Calu3 (cell line): ENCODE measurements at regions not wholly inside any gene's neighbourhood (a gene's known extent, or its start where the extent isn't known, plus 50 kb on each side); places are given as distances from the start of the nearest gene placed in this dataset.
A peak's percentile ranks its signal among the peaks of the same experiment; 100 is the strongest.

ENCODE experiments used
- BruUV-seq: library from RNA; stranded (reverse); fragments of 400-500 nt; replicated peaks from 2 replicates; lab custom pipeline; 2021; lab: Mats Ljungman, UMichigan
- CTCF ChIA-PET: fragments of 300-600 bp; sonication (Branson Sonifier 250); formaldehyde crosslinking; loops from one replicate; lab custom pipeline; 2022; ENCODE audit warnings: antibody characterized with exemption; lab: Charles Lee
- DNase-seq: peaks from one replicate; pipeline ENCODE4 v3.0.0; 2022
- H3K27ac Mint-ChIP-seq: one replicate; pipeline ENCODE4 v1.8.0; 2022; ENCODE audit warnings: mixed read lengths; ENCODE audit not compliant: unreplicated experiment
- H3K27me3 Mint-ChIP-seq: one replicate; pipeline ENCODE4 v1.8.0; 2022; ENCODE audit warnings: mixed read lengths; ENCODE audit not compliant: unreplicated experiment
- H3K36me3 Mint-ChIP-seq: one replicate; pipeline ENCODE4 v1.8.0; 2022; ENCODE audit warnings: mild to moderate bottlenecking, moderate library complexity, mixed read lengths; ENCODE audit not compliant: insufficient read depth, unreplicated experiment
- H3K4me1 Mint-ChIP-seq: one replicate; pipeline ENCODE4 v1.8.0; 2022; ENCODE audit warnings: mild to moderate bottlenecking, low read depth, mixed read lengths; ENCODE audit not compliant: unreplicated experiment
- H3K4me3 Mint-ChIP-seq: one replicate; pipeline ENCODE4 v1.8.0; 2022; ENCODE audit warnings: mild to moderate bottlenecking, low read depth, moderate library complexity, mixed read lengths; ENCODE audit not compliant: unreplicated experiment
- H3K9me3 Mint-ChIP-seq: one replicate; pipeline ENCODE4 v1.8.0; 2022; ENCODE audit warnings: low read depth, mixed read lengths; ENCODE audit not compliant: unreplicated experiment
- intact Hi-C: fragments of 100-400 bp; cut with micrococcal nuclease; formaldehyde crosslinking; loops from one replicate; pipeline ENCODE4 v1.10.0; 2022; ENCODE audit not compliant: unreplicated experiment
- TF ChIP-seq, protein P1 (sequence below): fragments of 200-600 bp; IDR thresholded peaks from one replicate; pipeline ENCODE4 v1.8.0; 2022; ENCODE audit warnings: antibody characterized with exemption; ENCODE audit not compliant: unreplicated experiment

DNA sequence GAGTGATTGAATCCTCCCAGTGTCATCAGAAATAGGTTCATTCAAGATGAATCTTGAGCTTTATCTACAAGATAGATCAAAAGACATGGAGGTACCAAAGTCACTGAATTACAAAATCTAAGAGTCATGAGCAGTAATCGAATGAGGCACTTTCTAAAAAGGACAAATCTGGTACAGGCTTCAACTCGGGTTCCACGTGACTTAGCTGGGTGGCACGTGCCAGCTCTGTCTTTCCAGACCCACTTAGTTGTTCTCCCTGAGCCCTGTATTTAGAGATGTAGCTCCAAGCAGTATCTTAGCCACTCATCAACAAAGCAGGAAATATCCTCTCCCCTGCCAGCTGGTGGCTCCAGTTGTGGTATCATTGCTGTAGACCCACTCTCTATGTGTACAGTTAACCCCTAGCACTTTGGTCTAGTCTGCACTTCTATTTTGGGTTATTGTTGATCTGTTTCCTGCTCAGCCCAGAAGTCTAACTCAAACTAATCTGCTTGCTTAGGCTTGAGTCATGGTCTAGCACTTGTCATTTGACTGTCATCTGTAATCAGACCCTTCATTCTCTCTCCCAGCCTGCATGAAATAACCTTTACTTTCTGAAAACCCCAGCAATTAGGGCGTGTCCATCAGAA, 528.7 kb downstream of the ETS1 start:
- intact Hi-C loops = no loop called here
- Mint-ChIP-seq H3K4me1 (peaks cover 22% of the 10 kb centered on the region), H3K27me3 (no peaks in the 10 kb centered on the region), H3K9me3 (peaks cover 3% of the 10 kb centered on the region), H3K36me3 (no peaks in the 10 kb centered on the region), H3K27ac (no peak overlapping the region), H3K4me3 (no peak overlapping the region)
- TF ChIP-seq, protein P1, sequence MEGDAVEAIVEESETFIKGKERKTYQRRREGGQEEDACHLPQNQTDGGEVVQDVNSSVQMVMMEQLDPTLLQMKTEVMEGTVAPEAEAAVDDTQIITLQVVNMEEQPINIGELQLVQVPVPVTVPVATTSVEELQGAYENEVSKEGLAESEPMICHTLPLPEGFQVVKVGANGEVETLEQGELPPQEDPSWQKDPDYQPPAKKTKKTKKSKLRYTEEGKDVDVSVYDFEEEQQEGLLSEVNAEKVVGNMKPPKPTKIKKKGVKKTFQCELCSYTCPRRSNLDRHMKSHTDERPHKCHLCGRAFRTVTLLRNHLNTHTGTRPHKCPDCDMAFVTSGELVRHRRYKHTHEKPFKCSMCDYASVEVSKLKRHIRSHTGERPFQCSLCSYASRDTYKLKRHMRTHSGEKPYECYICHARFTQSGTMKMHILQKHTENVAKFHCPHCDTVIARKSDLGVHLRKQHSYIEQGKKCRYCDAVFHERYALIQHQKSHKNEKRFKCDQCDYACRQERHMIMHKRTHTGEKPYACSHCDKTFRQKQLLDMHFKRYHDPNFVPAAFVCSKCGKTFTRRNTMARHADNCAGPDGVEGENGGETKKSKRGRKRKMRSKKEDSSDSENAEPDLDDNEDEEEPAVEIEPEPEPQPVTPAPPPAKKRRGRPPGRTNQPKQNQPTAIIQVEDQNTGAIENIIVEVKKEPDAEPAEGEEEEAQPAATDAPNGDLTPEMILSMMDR = no peak
- no peak for DNase-seq
- CTCF ChIA-PET = no interaction called here
- no TSS peak for BruUV-seq

DNA sequence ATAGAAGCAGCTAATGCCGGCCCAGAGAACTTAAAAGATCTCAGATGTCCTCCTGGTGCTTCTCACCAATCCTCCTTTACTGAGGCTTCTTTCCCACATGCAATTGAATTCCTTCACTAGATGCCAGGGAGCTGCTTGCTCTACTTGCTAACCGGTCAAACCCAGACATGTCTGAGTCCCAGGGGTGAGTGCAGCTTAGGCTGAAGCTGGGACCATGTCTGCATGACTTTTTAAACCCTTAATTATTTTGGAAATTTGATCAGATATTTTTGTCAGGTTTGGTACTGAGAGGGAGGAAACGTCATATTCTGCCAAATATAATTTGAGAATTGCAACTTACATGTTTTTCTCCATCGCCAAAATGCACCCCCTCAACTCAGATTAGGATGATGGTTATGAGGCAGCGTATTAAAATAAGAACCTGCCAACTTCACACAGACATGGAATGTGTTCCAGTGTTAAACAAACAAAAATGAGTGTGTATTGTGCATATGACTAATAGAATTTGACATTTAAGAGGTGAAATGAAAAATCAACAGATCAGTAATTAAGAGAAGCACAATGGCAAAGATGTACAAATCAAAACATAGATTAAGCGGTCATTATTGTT, 529.5 kb downstream of the ETS1 start:
- DNase-seq = no peak
- Mint-ChIP-seq H3K27me3 (no peaks in the 10 kb centered on the region), H3K4me1 (peaks cover 30% of the 10 kb centered on the region), H3K9me3 (no peaks in the 10 kb centered on the region), H3K36me3 (peaks cover 6% of the 10 kb centered on the region), H3K27ac (no peak overlapping the region), H3K4me3 (no peak overlapping the region)
- CTCF ChIA-PET = no interaction called here
- no TSS peak for BruUV-seq
- intact Hi-C loops = no loop called here
- TF ChIP-seq, protein P1 = no peak

DNA sequence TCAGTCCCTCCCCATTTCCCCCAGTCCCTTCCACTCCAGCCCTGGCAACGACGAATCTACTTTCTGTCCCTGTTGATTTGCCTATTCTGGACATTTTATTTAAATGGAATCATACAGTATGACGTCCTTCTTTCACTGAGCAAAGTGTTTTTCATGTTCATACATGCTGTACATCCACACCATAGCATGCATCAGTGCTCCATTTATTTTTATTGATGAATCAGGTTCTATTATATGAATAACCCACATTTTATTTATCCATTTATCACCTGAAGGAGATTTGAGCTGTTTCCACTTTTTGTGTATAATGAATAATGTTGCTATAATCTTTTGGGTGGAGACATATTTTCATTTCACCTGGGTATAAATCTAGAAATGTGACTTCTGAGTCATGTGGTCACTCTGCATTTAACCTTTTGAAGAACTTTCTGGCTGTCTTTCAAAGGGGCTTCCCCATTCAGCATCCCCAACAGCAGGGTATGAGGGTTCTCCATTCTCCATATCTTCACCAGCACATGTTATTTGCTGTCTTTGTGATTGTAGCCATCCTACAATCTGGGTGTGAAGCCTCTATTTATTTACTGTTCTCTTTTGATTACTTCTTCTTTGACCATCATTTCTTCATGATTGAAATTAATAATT, 531.7 kb downstream of the ETS1 start:
- Mint-ChIP-seq H3K9me3 (no peaks in the 10 kb centered on the region), H3K4me3 (no peak overlapping the region), H3K36me3 (peaks cover 9% of the 10 kb centered on the region), H3K27me3 (no peaks in the 10 kb centered on the region), H3K27ac (no peak overlapping the region), H3K4me1 (peaks cover 46% of the 10 kb centered on the region)
- CTCF ChIA-PET = interaction anchor here (0.7 kb wide), 1 partner anchor 562 kb away, joined by 3 read pairs; no protein-coding TSS in a partner anchor
- DNase-seq = no peak
- intact Hi-C loops = no loop called here
- no TSS peak for BruUV-seq
- TF ChIP-seq, protein P1 = no peak

DNA sequence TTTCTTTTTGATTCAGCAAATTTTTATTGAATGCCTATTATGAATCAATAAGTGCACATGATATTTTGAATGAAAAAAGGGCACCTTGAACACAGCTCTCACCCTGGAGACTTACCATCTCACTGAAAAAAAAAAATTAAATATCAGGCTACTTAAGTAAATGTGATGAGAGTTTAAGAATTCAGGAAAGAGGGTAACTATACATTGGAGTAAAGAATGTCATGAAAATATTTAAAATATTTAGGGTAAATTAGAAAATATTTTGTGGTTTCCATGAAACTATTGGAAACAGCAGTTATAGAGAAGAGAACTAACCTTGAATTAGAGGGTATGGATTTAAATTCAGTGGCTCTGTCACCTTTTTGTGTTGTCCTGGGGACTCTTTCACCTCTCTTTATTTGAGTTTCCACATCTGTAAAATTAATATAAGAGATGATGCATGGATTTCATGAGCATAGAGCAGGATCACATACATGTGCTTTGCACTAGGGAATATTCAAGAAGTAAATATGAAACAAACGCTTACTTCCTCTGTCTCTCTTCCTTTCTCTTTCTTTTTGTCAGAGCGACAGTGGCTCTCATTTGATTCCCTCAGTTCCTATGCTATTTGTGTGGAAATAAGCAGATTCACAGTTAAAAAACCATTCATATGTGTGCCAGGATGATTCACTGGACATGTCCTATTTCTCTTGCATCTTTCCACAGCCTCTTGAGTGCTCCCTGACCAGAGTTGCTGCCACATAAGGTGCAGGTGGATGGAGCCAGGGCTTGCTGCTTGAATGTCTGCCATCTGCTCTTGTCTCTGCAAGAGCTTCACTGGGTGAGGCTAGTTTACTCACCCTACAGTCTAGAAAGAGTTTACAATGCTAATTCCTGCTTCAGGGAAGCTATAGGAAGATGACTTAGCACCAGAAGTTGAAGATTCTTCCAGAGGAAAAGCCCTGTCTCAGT, 533.1 kb downstream of the ETS1 start:
- intact Hi-C loops = loop anchor here (1.0 to 5.0 kb wide), 2 partner anchors 41 to 93 kb away; no protein-coding TSS in a partner anchor
- CTCF ChIA-PET = no interaction called here
- no peak for DNase-seq
- H3K27ac Mint-ChIP-seq = peak overlapping the region; percentile 99
- TF ChIP-seq, protein P1 = no peak
- H3K9me3 Mint-ChIP-seq = peaks cover under 1% of the 10 kb centered on the region
- BruUV-seq = no TSS peak
- H3K36me3 Mint-ChIP-seq = peaks cover 9% of the 10 kb centered on the region
- no peaks in the 10 kb centered on the region for H3K27me3 Mint-ChIP-seq
- H3K4me1 Mint-ChIP-seq = peaks cover 49% of the 10 kb centered on the region
- no peak overlapping the region for H3K4me3 Mint-ChIP-seq
